Stomach smooth muscle (tissue), 2 donors: ENCODE measurements at regions not wholly inside any gene's neighbourhood (a gene's known extent, or its start where the extent isn't known, plus 50 kb on each side); places are given as distances from the start of the nearest gene placed in this dataset.

Source experiments
- H3K27ac ChIP-seq: one replicate; pipeline ENCODE4 v1.7.0; 2013; ENCODE audit warnings: mild to moderate bottlenecking, low read length, inconsistent platforms
- H3K27me3 ChIP-seq, 2 donors: one replicate each; pipeline ENCODE4 v1.7.0; 2013; ENCODE audit warnings: low read length in 2 of 2; ENCODE audit not compliant: insufficient read depth in 2 of 2, control insufficient read depth in 1 of 2
- H3K36me3 ChIP-seq, 2 donors: one replicate each; pipeline ENCODE4 v1.7.0; 2013; ENCODE audit warnings: low read length in 2 of 2; ENCODE audit not compliant: control insufficient read depth in 2 of 2, insufficient read depth in 2 of 2
- H3K4me1 ChIP-seq: one replicate; pipeline ENCODE4 v1.7.0; 2013; ENCODE audit warnings: low read length; ENCODE audit not compliant: control insufficient read depth, insufficient read depth
- H3K4me3 ChIP-seq, 2 donors: one replicate each; pipeline ENCODE4 v1.7.0; 2013; ENCODE audit warnings: low read length in 2 of 2
- H3K9ac ChIP-seq, 2 donors: one replicate each; pipeline ENCODE4 v1.7.0; 2013; ENCODE audit warnings: low read length in 2 of 2, mild to moderate bottlenecking in 1 of 2
- H3K9me3 ChIP-seq, 2 donors: one replicate each; pipeline ENCODE4 v1.7.0; 2013; ENCODE audit warnings: low read length in 2 of 2; ENCODE audit not compliant: control insufficient read depth in 2 of 2
- donor health status: healthy.
- donor health status: Pancreatic carcinoma.

DNA sequence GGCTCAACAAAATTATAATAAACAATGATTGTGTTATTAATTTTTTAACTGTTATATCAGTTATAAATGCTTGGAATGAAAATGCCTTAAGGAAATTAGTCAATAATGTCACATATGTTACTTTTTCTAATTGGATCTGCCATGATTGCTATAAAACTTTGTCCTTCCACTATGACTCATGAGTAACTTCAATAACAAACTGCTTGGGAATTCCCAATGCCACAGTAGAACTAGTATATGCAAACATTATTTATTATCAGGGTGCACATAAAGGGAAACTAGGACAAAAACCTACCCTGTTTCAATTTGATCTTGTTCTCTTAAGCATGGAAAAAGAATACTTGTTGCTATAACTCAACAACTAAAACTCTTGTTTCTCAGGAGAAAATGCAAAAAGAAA is 59.1 kb upstream of the PDC start:
- Histone ChIP-seq H3K27me3 (no peaks in the 10 kb centered on the region), H3K4me1 (no peaks in the 10 kb centered on the region), H3K4me3 (no peak overlapping the region), H3K27ac (no peak overlapping the region), H3K36me3 (no peaks in the 10 kb centered on the region), H3K9me3 (peaks cover 0 to 3% of the 10 kb centered on the region in 2 donors), H3K9ac (no peak overlapping the region)

GRCh38 chr1:186518822-186519381 is 58.0 kb upstream of the PDC start:
- Histone ChIP-seq H3K4me3 (no peak overlapping the region), H3K4me1 (no peaks in the 10 kb centered on the region), H3K27me3 (no peaks in the 10 kb centered on the region), H3K36me3 (no peaks in the 10 kb centered on the region), H3K9me3 (peaks cover 0 to 3% of the 10 kb centered on the region in 2 donors), H3K9ac (no peak overlapping the region), H3K27ac (no peak overlapping the region)

DNA sequence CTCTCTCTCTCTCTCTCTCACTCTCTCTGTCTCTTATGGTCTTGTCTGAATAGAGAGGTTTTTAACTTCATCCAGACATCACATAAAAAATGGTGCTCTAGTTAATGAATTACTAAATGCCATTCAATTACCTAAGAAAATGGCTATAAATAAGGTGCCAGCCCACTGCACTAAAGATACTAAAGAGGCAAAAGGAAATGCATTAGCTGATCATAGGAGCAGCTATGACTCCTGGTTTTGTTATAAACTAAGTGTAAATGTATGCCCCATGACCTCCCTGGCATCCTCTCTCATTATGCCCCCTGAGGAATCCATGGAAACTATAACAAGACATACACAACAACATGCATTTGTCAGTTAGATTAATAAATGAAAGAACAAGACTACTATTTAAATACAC is 57.5 kb upstream of the PDC start:
- Histone ChIP-seq H3K27ac (no peak overlapping the region), H3K36me3 (no peaks in the 10 kb centered on the region), H3K4me1 (no peaks in the 10 kb centered on the region), H3K4me3 (no peak overlapping the region), H3K9ac (no peak overlapping the region), H3K27me3 (no peaks in the 10 kb centered on the region), H3K9me3 (peaks cover 0 to under 1% of the 10 kb centered on the region in 2 donors)

DNA sequence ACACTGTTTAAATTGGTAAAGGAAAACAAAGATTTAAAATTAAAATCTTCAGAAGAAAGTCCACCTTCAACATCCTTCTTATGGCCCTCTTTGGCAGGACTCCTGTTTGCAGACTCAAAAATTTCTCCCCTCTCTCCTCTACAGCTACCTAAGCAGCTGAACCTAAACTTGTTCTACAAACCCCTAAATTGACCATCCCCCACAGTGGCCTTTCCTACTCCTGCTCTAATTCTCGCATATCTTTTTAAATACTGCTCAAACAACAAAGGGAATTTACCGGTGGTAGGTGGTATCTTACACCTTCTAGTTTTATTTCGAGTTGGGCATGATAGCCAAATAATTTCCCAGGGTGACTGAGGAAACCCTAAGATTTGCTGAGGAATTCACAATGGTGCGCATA is 53.5 kb upstream of the PDC start:
- H3K27me3 ChIP-seq = no peaks in the 10 kb centered on the region
- no peaks in the 10 kb centered on the region for H3K9me3 ChIP-seq
- H3K9ac ChIP-seq = no peak overlapping the region
- H3K4me3 ChIP-seq = no peak overlapping the region
- H3K4me1 ChIP-seq = no peaks in the 10 kb centered on the region
- H3K27ac ChIP-seq = no peak overlapping the region
- no peaks in the 10 kb centered on the region for H3K36me3 ChIP-seq

- Histone ChIP-seq H3K36me3 (no peaks in the 10 kb centered on the region), H3K27ac (no peak overlapping the region), H3K27me3 (no peaks in the 10 kb centered on the region), H3K4me1 (no peaks in the 10 kb centered on the region), H3K4me3 (no peak overlapping the region), H3K9me3 (no peaks in the 10 kb centered on the region), H3K9ac (no peak overlapping the region)
Observed at GRCh38 chr1:186513526-186513925, 52.6 kb upstream of the PDC start.

- H3K4me1 ChIP-seq = no peaks in the 10 kb centered on the region
- no peaks in the 10 kb centered on the region for H3K27me3 ChIP-seq
- no peak overlapping the region for H3K27ac ChIP-seq
- H3K36me3 ChIP-seq = no peaks in the 10 kb centered on the region
- H3K9ac ChIP-seq = no peak overlapping the region
- H3K4me3 ChIP-seq = no peak overlapping the region
- no peaks in the 10 kb centered on the region for H3K9me3 ChIP-seq
Observed at GRCh38 chr1:186512698-186513457, 52.0 kb upstream of the PDC start.

DNA sequence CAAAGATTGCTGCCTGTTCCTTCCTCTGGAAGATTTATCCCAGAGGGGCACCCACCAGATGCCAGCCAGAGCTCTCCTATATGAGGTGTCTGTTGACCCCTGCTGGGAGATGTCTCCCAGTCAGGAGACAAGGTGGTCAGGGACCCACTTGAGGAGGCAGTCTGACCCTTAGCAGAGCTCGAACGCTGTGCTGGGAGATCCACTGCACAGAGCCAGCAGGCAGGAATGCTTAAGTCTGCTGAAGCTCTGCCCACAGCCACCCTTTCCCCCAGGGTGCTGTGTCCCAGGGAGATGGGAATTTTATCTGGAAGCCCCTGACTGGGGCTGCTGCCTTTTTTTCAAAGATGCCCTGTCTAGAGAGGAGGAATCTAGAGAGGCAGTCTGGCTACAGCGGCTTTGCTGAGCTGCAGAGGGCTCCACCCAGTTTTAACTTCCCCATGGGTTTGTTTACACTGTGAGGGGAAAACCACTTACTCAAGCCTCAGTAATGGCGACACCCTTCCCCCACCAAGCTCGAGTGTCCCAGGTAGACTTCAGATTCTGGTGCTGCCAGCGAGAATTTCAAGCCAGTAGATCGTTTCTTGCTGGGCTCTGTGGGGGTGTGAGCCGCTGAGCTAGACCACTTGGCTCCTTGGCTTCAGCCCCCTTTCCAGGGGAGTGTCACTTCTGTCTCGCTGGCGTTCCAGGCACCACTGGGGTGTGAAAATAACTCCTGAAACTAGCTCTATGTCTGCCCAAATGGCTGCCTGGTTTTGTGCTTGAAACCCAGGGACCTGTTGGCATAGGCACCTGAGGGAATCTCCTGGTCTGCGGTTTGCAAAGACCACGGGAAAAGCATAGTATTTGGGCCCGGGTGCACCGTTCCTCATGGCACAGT is 51.1 kb upstream of the PDC start:
- Histone ChIP-seq H3K36me3 (no peaks in the 10 kb centered on the region), H3K9ac (no peak overlapping the region), H3K9me3 (no peaks in the 10 kb centered on the region), H3K4me1 (no peaks in the 10 kb centered on the region), H3K27me3 (no peaks in the 10 kb centered on the region), H3K4me3 (no peak overlapping the region), H3K27ac (no peak overlapping the region)
